Body of pancreas (tissue), 4 donors: ENCODE measurements at regions not wholly inside any gene's neighbourhood (a gene's known extent, or its start where the extent isn't known, plus 50 kb on each side); places are given as distances from the start of the nearest gene placed in this dataset.
A peak's percentile ranks its signal among the peaks of the same experiment; 100 is the strongest.

Experiments used
- ATAC-seq: fragments of 150-250 bp; one replicate; pipeline ENCODE4 v1.9.1; 2016
- DNase-seq, 4 donors: peaks; one replicate each; pipeline ENCODE4 v3.0.0-alpha.2; 2019
- H3K27ac ChIP-seq, 4 donors: fragments of 200-600 bp; sonication (generic); 1 replicate in 3 of 4; 2 replicates in 1 of 4; pipeline versions ENCODE4 v1.5.1 to v1.6.1; 2016 to 2019; ENCODE audit warnings: mild to moderate bottlenecking in 1 of 4, mixed read lengths in 1 of 4, moderate library complexity in 1 of 4
- H3K27me3 ChIP-seq, 2 donors: fragments of 200-600 bp; sonication (generic); one replicate each; pipeline ENCODE4 v1.6.0; 2016; ENCODE audit warnings: mild to moderate bottlenecking in 1 of 2
- H3K36me3 ChIP-seq, 2 donors: fragments of 200-600 bp; sonication (generic); replicated peaks in 1 of 2; 2 replicates each; pipeline ENCODE4 v1.5.1; 2016; ENCODE audit warnings: low read depth in 2 of 2; ENCODE audit not compliant: insufficient read depth in 1 of 2
- H3K4me1 ChIP-seq: fragments of 200-600 bp; sonication (generic); one replicate; pipeline ENCODE4 v1.6.0; 2016
- H3K4me3 ChIP-seq, 2 donors: fragments of 200-600 bp; sonication (generic); 1 replicate in 1 of 2; 2 replicates in 1 of 2; pipeline ENCODE4 v1.5.1; 2016 to 2019
- H3K9me3 ChIP-seq, 3 donors: fragments of 200-600 bp; sonication (generic); 1 replicate in 2 of 3; 2 replicates in 1 of 3; pipeline ENCODE4 v1.5.1; 2016
- CTCF ChIP-seq, 7 experiments: fragments of 450-650 bp in 4 of 7; fragments of 200-600 bp in 3 of 7; sonication (generic) in 3 of 7; IDR thresholded peaks; one replicate each; pipeline ENCODE4 v1.5.1; 2016 to 2019; ENCODE audit warnings: antibody characterized with exemption in 7 of 7
- POLR2A ChIP-seq, 3 donors: fragments of 450-650 bp; IDR thresholded peaks; one replicate each; pipeline ENCODE4 v1.6.1; 2016; ENCODE audit warnings: antibody characterized with exemption in 3 of 3, mild to moderate bottlenecking in 2 of 3
- WGBS, 2 donors: methylation state at CpG; one replicate each; pipeline ENCODE4 v1.1.5; 2017; 5-methylcytosine and 5-hydroxymethylcytosine counted together
- intact Hi-C: fragments of 100-400 bp; cut with DNase I; formaldehyde crosslinking; loops from one replicate; pipeline ENCODE4 v1.15.1; 2023

GRCh38 chr5:125014202-125014601, 267.8 kb upstream of the ZNF608 start:
- no peak for TF ChIP-seq CTCF (IDR thresholded peaks at IDR 0.05)
- no peak for TF ChIP-seq POLR2A (IDR thresholded peaks at IDR 0.05)
- intact Hi-C loops, result no loop called here
- Histone ChIP-seq H3K27me3 (no peaks in the 10 kb centered on the region), H3K4me1 (peaks cover 46% of the 10 kb centered on the region), H3K36me3 (no peaks in the 10 kb centered on the region), H3K4me3 (no peak overlapping the region), H3K27ac (peak overlapping the region in 3 of 4 donors; percentile 3 to 83 (median 26)), H3K9me3 (no peaks in the 10 kb centered on the region)
- DNase-seq, result no peak
- no peak for ATAC-seq
- 27 to 32% methylated on average over 1 of the region's 1 CpG for WGBS, 2 donors

GRCh38 chr5:125017796-125018195, 271.4 kb upstream of the ZNF608 start:
- no peaks in the 10 kb centered on the region for H3K36me3 ChIP-seq
- peaks cover 25% of the 10 kb centered on the region for H3K4me1 ChIP-seq
- peak; percentile 35 for ATAC-seq
- intact Hi-C loops, result no loop called here
- no peak for TF ChIP-seq POLR2A (IDR thresholded peaks at IDR 0.05)
- no peak for TF ChIP-seq CTCF (IDR thresholded peaks at IDR 0.05)
- H3K27me3 ChIP-seq, result no peaks in the 10 kb centered on the region
- 67 to 72% methylated on average over 1 of the region's 1 CpG for WGBS, 2 donors
- H3K27ac ChIP-seq, result no peak overlapping the region
- no peak for DNase-seq
- no peak overlapping the region for H3K4me3 ChIP-seq
- no peaks in the 10 kb centered on the region for H3K9me3 ChIP-seq

GRCh38 chr5:125023673-125024072, 277.2 kb upstream of the ZNF608 start:
- Histone ChIP-seq H3K4me3 (no peak overlapping the region), H3K4me1 (peaks cover 13% of the 10 kb centered on the region), H3K27me3 (no peaks in the 10 kb centered on the region), H3K9me3 (no peaks in the 10 kb centered on the region), H3K27ac (no peak overlapping the region), H3K36me3 (no peaks in the 10 kb centered on the region)
- no peak for ATAC-seq
- no peak for DNase-seq
- WGBS, 2 donors, result 82 to 84% methylated on average over 6 of the region's 6 CpGs
- TF ChIP-seq CTCF (IDR thresholded peaks at IDR 0.05) (no peak), POLR2A (IDR thresholded peaks at IDR 0.05) (no peak)
- intact Hi-C loops, result no loop called here

GRCh38 chr5:125026867-125027731, 280.7 kb upstream of the ZNF608 start:
- TF ChIP-seq CTCF (IDR thresholded peaks at IDR 0.05) (no peak), POLR2A (IDR thresholded peaks at IDR 0.05) (no peak)
- H3K27me3 ChIP-seq, result no peaks in the 10 kb centered on the region
- H3K9me3 ChIP-seq, result no peaks in the 10 kb centered on the region
- peaks cover 17% of the 10 kb centered on the region for H3K4me1 ChIP-seq
- intact Hi-C loops, result no loop called here
- peak in 2 of 4 donors; percentile 19 to 38 for DNase-seq
- peak overlapping the region; percentile 1 to 58 (median 40) for H3K27ac ChIP-seq
- H3K36me3 ChIP-seq, result no peaks in the 10 kb centered on the region
- no peak overlapping the region for H3K4me3 ChIP-seq
- 26 to 33% methylated on average over 6 of the region's 6 CpGs for WGBS, 2 donors
- ATAC-seq, result peak; percentile 89

- Histone ChIP-seq H3K27ac (no peak overlapping the region), H3K4me1 (peaks cover 21% of the 10 kb centered on the region), H3K36me3 (no peaks in the 10 kb centered on the region), H3K4me3 (no peak overlapping the region), H3K27me3 (no peaks in the 10 kb centered on the region), H3K9me3 (no peaks in the 10 kb centered on the region)
- no peak for TF ChIP-seq POLR2A (IDR thresholded peaks at IDR 0.05)
- no peak for TF ChIP-seq CTCF (IDR thresholded peaks at IDR 0.05)
- intact Hi-C loops, result no loop called here
- ATAC-seq (no peak), DNase-seq (no peak)
- 67 to 69% methylated on average over 3 of the region's 3 CpGs for WGBS, 2 donors
These were observed 285.8 kb upstream of the ZNF608 start for GRCh38 chr5:125032286-125032685.
